ENCODE measurements at regions not wholly inside any gene's neighbourhood (a gene's known extent, or its start where the extent isn't known, plus 50 kb on each side); places are given as distances from the start of the nearest gene placed in this dataset.

- TF ChIP-seq ATF3 (IDR thresholded peaks at IDR 0.05; ENCODE audit: insufficient read depth, low read depth, low read length) (no peak), EGR1 (IDR thresholded peaks at IDR 0.05; ENCODE audit: borderline replicate concordance, low read depth, low read length) (no peak), SAP30 (IDR thresholded peaks at IDR 0.05; ENCODE audit: insufficient read depth, insufficient replicate concordance, low read length) (no peak), POLR2A (IDR thresholded peaks at IDR 0.05; ENCODE audit: control extremely low read depth in 1 of 2, low read depth in 2 of 2, low read length in 2 of 2) (no peak)
These were observed 262.5 kb downstream of the BTBD3 start (continued) for GRCh38 chr20:12180107-12180661.

Data from H1 (cell line).